ENCODE measurements at regions not wholly inside any gene's neighbourhood (a gene's known extent, or its start where the extent isn't known, plus 50 kb on each side); places are given as distances from the start of the nearest gene placed in this dataset.

- Mint-ChIP-seq H3K9me3 (no peaks in the 10 kb centered on the region), H3K27me3 (ENCODE audit: low read depth) (peaks cover 40% of the 10 kb centered on the region), H3K4me3 (no peak overlapping the region), H3K4me1 (peaks cover 13% of the 10 kb centered on the region), H3K36me3 (ENCODE audit: low read depth) (no peaks in the 10 kb centered on the region), H3K27ac (no peak overlapping the region)
- TF ChIP-seq CTCF (IDR thresholded peaks at IDR 0.05; ENCODE audit: unreplicated experiment in 3 of 3) = no peak
Measured at GRCh38 chr12:131494741-131495524, 216.0 kb upstream of the SFSWAP start.

GRCh38 chr12:131497966-131498365, 212.9 kb upstream of the SFSWAP start:
- no peak overlapping the region for H3K27ac Mint-ChIP-seq
- H3K4me3 Mint-ChIP-seq = no peak overlapping the region
- H3K36me3 Mint-ChIP-seq (ENCODE audit: low read depth) = no peaks in the 10 kb centered on the region
- peaks cover 47% of the 10 kb centered on the region for H3K27me3 Mint-ChIP-seq (ENCODE audit: low read depth)
- H3K9me3 Mint-ChIP-seq = no peaks in the 10 kb centered on the region
- TF ChIP-seq CTCF (IDR thresholded peaks at IDR 0.05; ENCODE audit: unreplicated experiment in 3 of 3) = no peak
- no peaks in the 10 kb centered on the region for H3K4me1 Mint-ChIP-seq

GRCh38 chr12:131499160-131499863, 211.6 kb upstream of the SFSWAP start:
- Mint-ChIP-seq H3K9me3 (no peaks in the 10 kb centered on the region), H3K4me3 (no peak overlapping the region), H3K27ac (no peak overlapping the region), H3K4me1 (no peaks in the 10 kb centered on the region), H3K27me3 (ENCODE audit: low read depth) (peaks cover 47% of the 10 kb centered on the region), H3K36me3 (ENCODE audit: low read depth) (no peaks in the 10 kb centered on the region)
- no peak for TF ChIP-seq CTCF (IDR thresholded peaks at IDR 0.05; ENCODE audit: unreplicated experiment in 3 of 3)

DNA sequence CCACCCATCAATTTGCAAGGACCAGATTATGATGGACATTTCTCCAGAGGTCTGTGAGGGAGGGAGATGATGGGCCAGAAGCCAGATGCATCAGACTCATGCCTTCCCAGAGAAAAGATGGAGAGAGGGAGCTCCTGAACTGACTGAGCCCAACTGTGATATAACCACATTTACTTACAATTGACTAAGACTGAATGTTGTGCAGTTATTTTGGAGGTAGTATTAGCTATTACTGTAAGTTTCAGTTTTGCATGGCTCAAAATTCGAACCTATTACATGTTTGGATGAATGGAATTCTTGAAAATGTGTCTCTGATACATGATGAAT, 211.1 kb upstream of the SFSWAP start:
- H3K27ac Mint-ChIP-seq = no peak overlapping the region
- H3K36me3 Mint-ChIP-seq (ENCODE audit: low read depth) = no peaks in the 10 kb centered on the region
- H3K27me3 Mint-ChIP-seq (ENCODE audit: low read depth) = peaks cover 47% of the 10 kb centered on the region
- H3K4me3 Mint-ChIP-seq = no peak overlapping the region
- H3K4me1 Mint-ChIP-seq = no peaks in the 10 kb centered on the region
- TF ChIP-seq CTCF (IDR thresholded peaks at IDR 0.05; ENCODE audit: unreplicated experiment in 3 of 3) = no peak
- H3K9me3 Mint-ChIP-seq = no peaks in the 10 kb centered on the region

- H3K4me1 Mint-ChIP-seq = no peaks in the 10 kb centered on the region
Measured at GRCh38 chr12:131500564-131500963, 210.3 kb upstream of the SFSWAP start.

More at GRCh38 chr12:131500564-131500963, 210.3 kb upstream of the SFSWAP start:
- Mint-ChIP-seq H3K27ac (no peak overlapping the region), H3K27me3 (ENCODE audit: low read depth) (peaks cover 41% of the 10 kb centered on the region), H3K9me3 (no peaks in the 10 kb centered on the region), H3K36me3 (ENCODE audit: low read depth) (no peaks in the 10 kb centered on the region), H3K4me3 (no peak overlapping the region)
- TF ChIP-seq CTCF (IDR thresholded peaks at IDR 0.05; ENCODE audit: unreplicated experiment in 3 of 3) = no peak
